Mesodermal cell (in vitro differentiated cells): ENCODE measurements at regions not wholly inside any gene's neighbourhood (a gene's known extent, or its start where the extent isn't known, plus 50 kb on each side); places are given as distances from the start of the nearest gene placed in this dataset.

Experiments used
- H3K27ac ChIP-seq: 2 replicates; pipeline ENCODE4 v1.7.0; 2013; ENCODE audit warnings: mild to moderate bottlenecking, low read depth, low read length, moderate library complexity; ENCODE audit not compliant: severe bottlenecking
- H3K36me3 ChIP-seq: 2 replicates; pipeline ENCODE4 v1.7.1; 2013; ENCODE audit warnings: mild to moderate bottlenecking, low read length, moderate library complexity; ENCODE audit not compliant: control insufficient read depth, insufficient read depth
- H3K4me1 ChIP-seq: one replicate; pipeline ENCODE4 v1.7.1; 2013; ENCODE audit warnings: mild to moderate bottlenecking, low read length; ENCODE audit not compliant: insufficient read depth, control insufficient read depth, poor library complexity, severe bottlenecking
- H3K4me3 ChIP-seq: 2 replicates; pipeline ENCODE4 v1.7.0; 2013; ENCODE audit warnings: low read length, control low read depth, mild to moderate bottlenecking; ENCODE audit not compliant: insufficient read depth, poor library complexity, severe bottlenecking; ENCODE audit errors: extremely low read depth
- H3K9me3 ChIP-seq: 2 replicates; pipeline ENCODE4 v1.7.1; 2013; ENCODE audit warnings: mild to moderate bottlenecking, low read length, moderate library complexity; ENCODE audit not compliant: control insufficient read depth
- WGBS, 2 experiments: methylation state at CpG; one replicate each; pipeline ENCODE4 v1.1.5; 2013; ENCODE audit warnings: missing lambda C conversion rate in 2 of 2; ENCODE audit not compliant: insufficient coverage in 2 of 2; 5-methylcytosine and 5-hydroxymethylcytosine counted together

GRCh38 chr3:966341-966740 is 126.5 kb upstream of the CNTN6 start:
- WGBS, 2 experiments, result 83 to 94% methylated on average over 4 to 10 of the region's 10 CpGs
- H3K4me1 ChIP-seq, result no peaks in the 10 kb centered on the region
- peaks cover 4% of the 10 kb centered on the region for H3K9me3 ChIP-seq
- no peaks in the 10 kb centered on the region for H3K36me3 ChIP-seq
- no peak overlapping the region for H3K27ac ChIP-seq
- no peak overlapping the region for H3K4me3 ChIP-seq

GRCh38 chr3:973340-973739 is 119.5 kb upstream of the CNTN6 start:
- H3K9me3 ChIP-seq, result no peaks in the 10 kb centered on the region
- H3K36me3 ChIP-seq, result no peaks in the 10 kb centered on the region
- H3K4me1 ChIP-seq, result no peaks in the 10 kb centered on the region
- H3K27ac ChIP-seq, result no peak overlapping the region
- no peak overlapping the region for H3K4me3 ChIP-seq
- WGBS, 2 experiments, result 38% methylated on average over 1 of the region's 1 CpG; no CpG with 5 or more reads in 1 of the 2 experiments

GRCh38 chr3:976006-976405 is 116.8 kb upstream of the CNTN6 start:
- no peaks in the 10 kb centered on the region for H3K4me1 ChIP-seq
- no peak overlapping the region for H3K4me3 ChIP-seq
- H3K36me3 ChIP-seq, result no peaks in the 10 kb centered on the region
- 70 to 90% methylated on average over 2 of the region's 5 CpGs for WGBS, 2 experiments
- no peak overlapping the region for H3K27ac ChIP-seq
- peaks cover 10% of the 10 kb centered on the region for H3K9me3 ChIP-seq

GRCh38 chr3:981156-981555 is 111.7 kb upstream of the CNTN6 start:
- Histone ChIP-seq H3K36me3 (no peaks in the 10 kb centered on the region), H3K4me1 (no peaks in the 10 kb centered on the region), H3K4me3 (no peak overlapping the region), H3K9me3 (peaks cover 18% of the 10 kb centered on the region), H3K27ac (no peak overlapping the region)
- 68 to 82% methylated on average over 2 to 3 of the region's 6 CpGs for WGBS, 2 experiments

GRCh38 chr3:988785-989184 is 104.0 kb upstream of the CNTN6 start:
- no peaks in the 10 kb centered on the region for H3K4me1 ChIP-seq
- H3K27ac ChIP-seq, result no peak overlapping the region
- peaks cover 25% of the 10 kb centered on the region for H3K9me3 ChIP-seq
- no peak overlapping the region for H3K4me3 ChIP-seq
- WGBS, 2 experiments, result no CpG with 5 or more reads among the region's 1 CpG
- no peaks in the 10 kb centered on the region for H3K36me3 ChIP-seq

- Histone ChIP-seq H3K27ac (no peak overlapping the region), H3K4me3 (no peak overlapping the region), H3K9me3 (peaks cover 21% of the 10 kb centered on the region), H3K4me1 (no peaks in the 10 kb centered on the region), H3K36me3 (no peaks in the 10 kb centered on the region)
- WGBS, 2 experiments, result 20% methylated on average over 1 of the region's 6 CpGs; no CpG with 5 or more reads in 1 of the 2 experiments
Measured at GRCh38 chr3:992871-993270, 100.0 kb upstream of the CNTN6 start.

DNA sequence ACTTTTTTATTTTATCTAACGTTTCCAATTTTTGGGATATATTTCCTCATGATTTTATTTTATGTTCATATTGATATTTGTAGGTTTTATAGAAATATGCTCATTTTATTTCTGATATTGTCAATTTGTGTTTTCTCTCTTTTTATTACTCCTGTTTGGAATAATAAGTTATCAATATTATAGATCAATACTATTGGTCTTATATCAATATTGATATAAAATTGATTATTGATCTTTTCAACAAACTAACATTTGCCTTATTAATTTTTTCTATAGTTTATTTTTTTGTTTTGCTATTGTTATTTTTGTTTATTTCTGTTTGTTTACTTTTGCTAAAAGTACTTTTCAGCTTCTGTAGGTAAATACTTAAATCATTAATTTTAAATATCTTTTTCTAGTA is 90.8 kb upstream of the CNTN6 start:
- no CpG with 5 or more reads among the region's 1 CpG for WGBS, 2 experiments
- Histone ChIP-seq H3K36me3 (no peaks in the 10 kb centered on the region), H3K4me3 (no peak overlapping the region), H3K9me3 (no peaks in the 10 kb centered on the region), H3K27ac (no peak overlapping the region), H3K4me1 (no peaks in the 10 kb centered on the region)

GRCh38 chr3:1007866-1008265 is 85.0 kb upstream of the CNTN6 start:
- Histone ChIP-seq H3K4me3 (no peak overlapping the region), H3K9me3 (peaks cover 6% of the 10 kb centered on the region), H3K36me3 (no peaks in the 10 kb centered on the region), H3K27ac (peak overlapping the region; percentile 51), H3K4me1 (no peaks in the 10 kb centered on the region)
- no CpG with 5 or more reads among the region's 1 CpG for WGBS, 2 experiments

- no peaks in the 10 kb centered on the region for H3K36me3 ChIP-seq
- H3K4me1 ChIP-seq, result no peaks in the 10 kb centered on the region
- H3K27ac ChIP-seq, result no peak overlapping the region
- no peak overlapping the region for H3K4me3 ChIP-seq
- H3K9me3 ChIP-seq, result peaks cover 6% of the 10 kb centered on the region
- WGBS, 2 experiments, result no CpG with 5 or more reads among the region's 1 CpG
Measured at GRCh38 chr3:1010228-1010627, 82.6 kb upstream of the CNTN6 start.

GRCh38 chr3:1015826-1016225 is 77.0 kb upstream of the CNTN6 start:
- no peak overlapping the region for H3K4me3 ChIP-seq
- no peaks in the 10 kb centered on the region for H3K9me3 ChIP-seq
- H3K36me3 ChIP-seq, result no peaks in the 10 kb centered on the region
- WGBS, 2 experiments, result 100% methylated on average over 1 of the region's 2 CpGs; no CpG with 5 or more reads in 1 of the 2 experiments
- H3K4me1 ChIP-seq, result no peaks in the 10 kb centered on the region
- no peak overlapping the region for H3K27ac ChIP-seq

- Histone ChIP-seq H3K27ac (no peak overlapping the region), H3K4me1 (no peaks in the 10 kb centered on the region), H3K4me3 (no peak overlapping the region), H3K36me3 (no peaks in the 10 kb centered on the region), H3K9me3 (no peaks in the 10 kb centered on the region)
Measured at GRCh38 chr3:1017870-1018269, 75.0 kb upstream of the CNTN6 start.

DNA sequence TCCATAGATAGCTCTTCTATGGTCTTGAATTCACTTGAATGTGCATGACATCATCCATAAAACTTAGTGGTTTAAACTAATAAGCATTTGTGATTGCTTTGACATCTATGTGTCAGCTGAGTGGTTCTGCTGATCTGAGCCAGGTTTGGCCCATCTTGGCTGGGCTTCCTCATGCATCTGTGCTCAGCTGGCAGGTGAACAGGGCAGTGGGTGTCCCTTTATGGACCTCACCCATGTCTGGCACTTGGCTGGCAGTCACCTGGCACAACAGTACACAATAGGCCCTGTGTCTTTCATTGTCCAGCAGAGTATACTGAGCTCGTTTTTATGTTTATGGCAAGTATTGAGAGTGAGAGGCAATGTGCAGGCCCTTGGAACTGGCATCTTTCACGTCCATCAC is 73.7 kb upstream of the CNTN6 start:
- no CpG with 5 or more reads among the region's 2 CpGs for WGBS, 2 experiments
- no peak overlapping the region for H3K4me3 ChIP-seq
- H3K27ac ChIP-seq, result no peak overlapping the region
- H3K4me1 ChIP-seq, result no peaks in the 10 kb centered on the region
- H3K36me3 ChIP-seq, result no peaks in the 10 kb centered on the region
- no peaks in the 10 kb centered on the region for H3K9me3 ChIP-seq
